Hepatocyte (in vitro differentiated cells): ENCODE measurements at regions not wholly inside any gene's neighbourhood (a gene's known extent, or its start where the extent isn't known, plus 50 kb on each side); places are given as distances from the start of the nearest gene placed in this dataset.

Source experiments
- DNase-seq: peaks from one replicate; pipeline ENCODE4 v3.0.0-alpha.2; 2016; ENCODE audit warnings: low spot score
- H2AFZ ChIP-seq: fragments of 200-600 bp; sonication (generic); 2 replicates; pipeline ENCODE4 v1.6.0; 2016; ENCODE audit warnings: antibody characterized with exemption, mild to moderate bottlenecking
- H3K27ac ChIP-seq: fragments of 200-600 bp; sonication (generic); 2 replicates; pipeline ENCODE4 v1.5.1; 2016; ENCODE audit warnings: mild to moderate bottlenecking
- H3K27me3 ChIP-seq: fragments of 200-600 bp; sonication (generic); 2 replicates; pipeline ENCODE4 v1.6.1; 2016
- H3K36me3 ChIP-seq: fragments of 200-600 bp; sonication (generic); replicated peaks from 2 replicates; pipeline ENCODE4 v1.5.1; 2016; ENCODE audit warnings: low read depth; ENCODE audit not compliant: insufficient read depth
- H3K4me1 ChIP-seq: fragments of 200-600 bp; sonication (generic); 2 replicates; pipeline ENCODE4 v1.5.1; 2016; ENCODE audit warnings: mild to moderate bottlenecking, moderate library complexity; ENCODE audit not compliant: insufficient read depth
- H3K4me2 ChIP-seq: fragments of 200-600 bp; sonication (generic); 2 replicates; pipeline ENCODE4 v1.6.0; 2016
- H3K4me3 ChIP-seq: fragments of 200-600 bp; sonication (generic); 2 replicates; pipeline ENCODE4 v1.5.1; 2016; ENCODE audit warnings: mild to moderate bottlenecking
- H3K79me2 ChIP-seq: fragments of 200-600 bp; sonication (generic); 2 replicates; pipeline ENCODE4 v1.6.0; 2017; ENCODE audit warnings: mild to moderate bottlenecking
- H3K9me2 ChIP-seq: fragments of 200-600 bp; sonication (generic); replicated peaks from 2 replicates; pipeline ENCODE4 v1.6.0; 2017; ENCODE audit warnings: mild to moderate bottlenecking; ENCODE audit not compliant: insufficient read depth
- H3K9me3 ChIP-seq: fragments of 200-600 bp; sonication (generic); 2 replicates; pipeline ENCODE4 v1.5.1; 2016; ENCODE audit warnings: low read depth, mild to moderate bottlenecking
- H4K20me1 ChIP-seq: fragments of 200-600 bp; sonication (generic); 2 replicates; pipeline ENCODE4 v1.6.0; 2016; ENCODE audit warnings: mild to moderate bottlenecking; ENCODE audit not compliant: insufficient read depth, poor library complexity, severe bottlenecking
- CTCF ChIP-seq: fragments of 200-600 bp; sonication (generic); IDR thresholded peaks from 2 replicates; pipeline ENCODE4 v1.5.1; 2016; ENCODE audit warnings: antibody characterized with exemption, mild to moderate bottlenecking; ENCODE audit not compliant: poor library complexity
- EZH2 ChIP-seq: fragments of 200-600 bp; sonication (generic); IDR thresholded peaks from 2 replicates; pipeline ENCODE4 v1.6.1; 2016; ENCODE audit warnings: antibody characterized with exemption, mild to moderate bottlenecking, borderline replicate concordance
- EZH2phosphoT487 ChIP-seq: fragments of 200-600 bp; sonication (generic); IDR thresholded peaks from one replicate; pipeline ENCODE4 v1.6.1; 2018; ENCODE audit warnings: antibody characterized with exemption, mild to moderate bottlenecking, low read depth, moderate library complexity; ENCODE audit not compliant: unreplicated experiment, severe bottlenecking
- WGBS: methylation state at CpG from one replicate; pipeline ENCODE4 v1.1.6; 2016; ENCODE audit warnings: low lambda C conversion rate; ENCODE audit errors: missing lambda C conversion rate; 5-methylcytosine and 5-hydroxymethylcytosine counted together

GRCh38 chr5:92470770-92471169 is 1087.7 kb upstream of the ARRDC3 start:
- H2AFZ ChIP-seq = no peak overlapping the region
- no peak overlapping the region for H3K27ac ChIP-seq
- H3K79me2 ChIP-seq = no peaks in the 10 kb centered on the region
- H3K4me1 ChIP-seq = no peaks in the 10 kb centered on the region
- no peaks in the 10 kb centered on the region for H3K27me3 ChIP-seq
- no peaks in the 10 kb centered on the region for H3K36me3 ChIP-seq
- H3K9me2 ChIP-seq = no peaks in the 10 kb centered on the region
- no peak for DNase-seq
- H3K4me3 ChIP-seq = no peak overlapping the region
- H3K9me3 ChIP-seq = no peaks in the 10 kb centered on the region
- no peak for TF ChIP-seq EZH2phosphoT487
- no peak for TF ChIP-seq CTCF
- TF ChIP-seq EZH2 = no peak
- no peak overlapping the region for H3K4me2 ChIP-seq
- H4K20me1 ChIP-seq = no peaks in the 10 kb centered on the region

DNA sequence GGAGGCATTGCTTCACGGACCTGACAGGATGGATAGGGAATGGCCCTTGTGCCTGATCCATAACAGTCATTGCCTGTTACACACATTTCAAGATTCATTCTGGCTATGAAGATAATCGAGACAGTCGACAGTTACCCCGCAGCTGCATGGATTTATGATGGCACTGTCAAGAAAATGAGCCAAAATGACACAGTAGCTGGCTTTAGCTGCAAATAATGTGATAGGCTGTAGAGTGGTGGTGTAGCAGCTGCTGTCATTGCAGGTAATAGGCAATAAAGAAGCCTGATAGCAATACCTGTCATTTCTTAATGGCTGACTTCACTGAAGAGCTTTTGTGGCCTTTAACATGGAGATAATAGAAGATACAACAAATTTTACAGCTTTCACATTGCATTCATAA is 1085.2 kb upstream of the ARRDC3 start:
- no peaks in the 10 kb centered on the region for H3K4me1 ChIP-seq
- H2AFZ ChIP-seq = no peak overlapping the region
- WGBS = 77% methylated on average over 4 of the region's 4 CpGs
- H4K20me1 ChIP-seq = no peaks in the 10 kb centered on the region
- no peaks in the 10 kb centered on the region for H3K9me3 ChIP-seq
- no peak overlapping the region for H3K4me3 ChIP-seq
- H3K9me2 ChIP-seq = no peaks in the 10 kb centered on the region
- no peaks in the 10 kb centered on the region for H3K79me2 ChIP-seq
- H3K27me3 ChIP-seq = no peaks in the 10 kb centered on the region
- no peak for DNase-seq
- H3K36me3 ChIP-seq = no peaks in the 10 kb centered on the region
- H3K27ac ChIP-seq = no peak overlapping the region
- H3K4me2 ChIP-seq = no peak overlapping the region
- TF ChIP-seq EZH2phosphoT487 (no peak), CTCF (no peak), EZH2 (no peak)

DNA sequence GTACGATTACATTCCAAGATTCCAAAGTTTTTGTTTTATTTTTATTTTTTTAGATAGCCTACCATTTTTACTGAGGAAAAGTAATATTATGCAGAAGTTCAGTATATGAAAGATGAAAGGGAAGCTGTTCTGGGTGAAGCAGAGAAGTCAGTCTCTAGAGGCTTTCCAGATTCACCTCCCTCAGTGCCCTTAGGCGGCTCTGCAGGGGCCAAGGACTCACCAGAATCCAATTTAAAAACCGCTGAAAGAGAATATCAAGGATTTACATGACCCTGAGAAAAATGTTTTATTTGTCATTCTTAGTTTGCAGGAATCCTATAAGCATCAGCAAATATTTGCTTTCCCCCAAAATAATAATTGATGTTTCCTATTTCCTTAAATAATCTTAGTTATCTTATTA is 1084.6 kb upstream of the ARRDC3 start:
- Histone ChIP-seq H3K4me3 (no peak overlapping the region), H3K27me3 (no peaks in the 10 kb centered on the region), H3K4me2 (no peak overlapping the region), H4K20me1 (no peaks in the 10 kb centered on the region), H3K9me2 (no peaks in the 10 kb centered on the region), H3K36me3 (no peaks in the 10 kb centered on the region), H3K4me1 (no peaks in the 10 kb centered on the region), H3K27ac (no peak overlapping the region), H3K9me3 (no peaks in the 10 kb centered on the region), H2AFZ (no peak overlapping the region), H3K79me2 (no peaks in the 10 kb centered on the region)
- DNase-seq = no peak
- WGBS = 77% methylated on average over 3 of the region's 3 CpGs
- TF ChIP-seq CTCF (no peak), EZH2 (no peak), EZH2phosphoT487 (no peak)

DNA sequence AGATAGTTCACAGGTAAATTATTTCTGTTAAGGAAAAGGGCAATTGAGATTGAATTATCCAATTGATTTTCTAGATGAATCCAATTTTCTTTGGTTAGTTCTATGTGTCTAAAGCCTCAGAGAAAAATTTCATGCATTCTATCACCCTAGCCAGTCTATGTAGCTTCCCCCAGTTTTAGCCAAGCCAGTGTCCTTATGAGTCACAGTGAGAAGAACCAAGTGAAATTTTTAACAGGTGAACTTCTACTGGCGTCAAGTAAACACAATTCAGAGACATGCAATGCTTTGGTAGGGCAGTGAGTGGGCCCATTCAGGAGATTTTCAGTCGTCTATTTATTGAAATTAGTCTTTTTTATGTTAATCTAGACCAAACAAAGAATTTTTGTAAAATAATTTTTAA is 1077.4 kb upstream of the ARRDC3 start:
- H3K4me1 ChIP-seq = no peaks in the 10 kb centered on the region
- no peak for TF ChIP-seq EZH2phosphoT487
- no peak for TF ChIP-seq CTCF
- no peak for TF ChIP-seq EZH2
- no peaks in the 10 kb centered on the region for H3K9me3 ChIP-seq
- WGBS = 73% methylated on average over 2 of the region's 2 CpGs
- no peaks in the 10 kb centered on the region for H3K9me2 ChIP-seq
- no peak overlapping the region for H3K4me3 ChIP-seq
- H3K4me2 ChIP-seq = no peak overlapping the region
- H3K36me3 ChIP-seq = no peaks in the 10 kb centered on the region
- no peaks in the 10 kb centered on the region for H3K79me2 ChIP-seq
- H4K20me1 ChIP-seq = no peaks in the 10 kb centered on the region
- no peak overlapping the region for H3K27ac ChIP-seq
- no peak overlapping the region for H2AFZ ChIP-seq
- H3K27me3 ChIP-seq = no peaks in the 10 kb centered on the region
- DNase-seq = no peak
